GM10266 (cell line): ENCODE measurements at regions not wholly inside any gene's neighbourhood (a gene's known extent, or its start where the extent isn't known, plus 50 kb on each side); places are given as distances from the start of the nearest gene placed in this dataset.

Source experiments
- DNase-seq: peaks from one replicate; pipeline ENCODE4 v3.0.0; 2012; ENCODE audit errors: extremely low spot score
- CTCF ChIP-seq: IDR thresholded peaks from 2 replicates; pipeline ENCODE4 v1.5.1; 2012; ENCODE audit warnings: mild to moderate bottlenecking, low read depth; ENCODE audit not compliant: control insufficient read depth, insufficient read depth; ENCODE audit errors: missing control alignments

DNA sequence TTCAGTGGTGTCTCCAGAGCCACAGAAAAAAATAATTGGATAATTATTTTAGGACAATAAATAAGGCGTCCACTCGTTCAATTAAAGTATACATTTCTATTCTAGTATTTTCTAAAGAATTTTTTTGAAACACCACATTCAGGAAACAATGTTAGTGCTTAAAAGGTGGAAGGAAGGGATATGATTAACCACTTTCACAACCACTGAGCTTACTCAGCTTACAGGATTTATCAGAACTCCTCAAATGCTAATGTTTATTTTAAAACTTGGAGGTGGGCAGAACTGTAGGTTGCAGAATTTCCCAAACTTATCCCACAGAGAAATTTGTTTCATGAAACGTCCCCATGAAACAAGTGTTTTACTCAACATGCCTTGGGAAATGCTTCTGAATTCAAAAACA lies 54.3 kb upstream of the MAGEB2 start:
- DNase-seq, result no peak
- no peak for TF ChIP-seq CTCF
